Astrocyte (in vitro differentiated cells and primary cell): ENCODE measurements at regions not wholly inside any gene's neighbourhood (a gene's known extent, or its start where the extent isn't known, plus 50 kb on each side); places are given as distances from the start of the nearest gene placed in this dataset.

ENCODE experiments used
- EZH2 ChIP-seq: IDR thresholded peaks from 2 replicates; pipeline ENCODE4 v1.6.1; 2012; ENCODE audit warnings: mild to moderate bottlenecking, low read length, inconsistent platforms; ENCODE audit not compliant: insufficient read depth
- TF ChIP-seq, protein P1 (sequence below): IDR thresholded peaks from 2 replicates; pipeline ENCODE4 v1.5.1; 2011; ENCODE audit warnings: low read depth, mild to moderate bottlenecking, inconsistent platforms, low read length, moderate library complexity; ENCODE audit not compliant: insufficient read depth

DNA sequence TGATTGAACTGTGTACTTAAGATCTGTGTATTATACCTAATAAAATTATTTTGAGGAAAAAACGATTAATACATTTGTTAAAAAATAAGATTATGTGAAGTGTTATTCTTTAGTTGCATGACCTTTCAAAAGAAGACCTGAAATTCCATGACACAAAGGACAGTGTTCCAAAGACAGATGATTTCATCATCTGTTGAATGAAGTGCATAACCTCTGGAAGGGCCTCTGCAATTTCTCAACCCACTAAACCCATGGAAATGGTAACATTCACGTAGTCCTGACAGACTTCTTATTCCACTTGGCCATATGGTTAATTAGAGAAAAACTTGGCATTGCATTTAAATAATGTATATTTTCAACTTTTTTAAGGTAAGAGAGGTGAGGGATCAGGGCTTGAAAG is 167.2 kb upstream of the CTNND2 start:
- TF ChIP-seq EZH2 = no peak
- TF ChIP-seq, protein P1, sequence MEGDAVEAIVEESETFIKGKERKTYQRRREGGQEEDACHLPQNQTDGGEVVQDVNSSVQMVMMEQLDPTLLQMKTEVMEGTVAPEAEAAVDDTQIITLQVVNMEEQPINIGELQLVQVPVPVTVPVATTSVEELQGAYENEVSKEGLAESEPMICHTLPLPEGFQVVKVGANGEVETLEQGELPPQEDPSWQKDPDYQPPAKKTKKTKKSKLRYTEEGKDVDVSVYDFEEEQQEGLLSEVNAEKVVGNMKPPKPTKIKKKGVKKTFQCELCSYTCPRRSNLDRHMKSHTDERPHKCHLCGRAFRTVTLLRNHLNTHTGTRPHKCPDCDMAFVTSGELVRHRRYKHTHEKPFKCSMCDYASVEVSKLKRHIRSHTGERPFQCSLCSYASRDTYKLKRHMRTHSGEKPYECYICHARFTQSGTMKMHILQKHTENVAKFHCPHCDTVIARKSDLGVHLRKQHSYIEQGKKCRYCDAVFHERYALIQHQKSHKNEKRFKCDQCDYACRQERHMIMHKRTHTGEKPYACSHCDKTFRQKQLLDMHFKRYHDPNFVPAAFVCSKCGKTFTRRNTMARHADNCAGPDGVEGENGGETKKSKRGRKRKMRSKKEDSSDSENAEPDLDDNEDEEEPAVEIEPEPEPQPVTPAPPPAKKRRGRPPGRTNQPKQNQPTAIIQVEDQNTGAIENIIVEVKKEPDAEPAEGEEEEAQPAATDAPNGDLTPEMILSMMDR = no peak
